GM18499 (cell line): ENCODE measurements at regions not wholly inside any gene's neighbourhood (a gene's known extent, or its start where the extent isn't known, plus 50 kb on each side); places are given as distances from the start of the nearest gene placed in this dataset.

Source experiments
- ATAC-seq: cut with Tn5 transposase; IDR thresholded peaks from one replicate; pipeline ENCODE4 v1.9.1; 2021; ENCODE audit warnings: moderate number of reproducible peaks; ENCODE audit not compliant: insufficient read depth, unreplicated experiment

GRCh38 chr12:60926256-60926655, 1330.4 kb downstream of the SLC16A7 start:
- no peak for ATAC-seq

- no peak for ATAC-seq
Measured at GRCh38 chr12:60930151-60930550, 1330.1 kb upstream of the USP15 start.

- no peak for ATAC-seq
Measured at GRCh38 chr12:60935981-60936761, 1324.0 kb upstream of the USP15 start.

GRCh38 chr12:60947533-60947932, 1312.7 kb upstream of the USP15 start:
- no peak for ATAC-seq

GRCh38 chr12:60967128-60967527, 1293.1 kb upstream of the USP15 start:
- no peak for ATAC-seq

DNA sequence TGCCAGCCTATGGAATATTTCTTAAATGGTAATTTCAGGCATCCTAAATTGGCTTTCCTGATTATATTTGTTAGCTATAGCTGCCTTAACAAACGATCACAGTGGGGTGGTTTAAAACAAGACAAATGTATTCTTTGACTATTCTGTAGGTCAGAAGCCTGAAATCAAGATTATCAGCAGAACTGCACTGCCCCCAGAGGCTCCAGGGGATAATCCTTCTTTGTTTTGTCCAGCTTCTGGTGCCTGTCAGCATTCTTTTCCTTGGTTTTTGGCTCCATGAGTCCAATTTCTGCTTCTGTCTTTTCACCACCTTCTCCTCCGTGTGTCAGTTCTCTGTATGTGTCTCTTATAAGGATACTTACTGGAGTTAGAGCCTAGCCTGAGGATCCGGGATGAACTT, 1282.2 kb upstream of the USP15 start:
- no peak for ATAC-seq

DNA sequence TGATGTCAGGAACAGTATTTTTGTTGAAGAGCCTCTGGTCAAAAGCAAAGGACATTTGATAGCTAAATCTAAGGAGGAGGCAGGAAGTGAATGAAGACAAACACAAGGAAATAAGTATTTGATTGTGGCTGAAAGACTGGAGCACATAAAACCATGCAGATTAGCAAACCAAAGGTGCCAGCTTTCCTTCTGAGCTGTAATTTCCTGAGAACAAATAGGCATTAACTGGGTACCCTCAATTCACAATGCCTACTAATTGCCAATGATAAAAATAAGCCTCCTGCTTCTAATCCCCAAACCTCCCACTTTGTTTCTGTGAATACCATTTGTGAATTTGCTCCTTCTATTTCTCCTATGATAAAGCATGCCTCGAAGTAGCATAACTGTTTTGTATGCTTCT, 1279.6 kb upstream of the USP15 start:
- no peak for ATAC-seq

DNA sequence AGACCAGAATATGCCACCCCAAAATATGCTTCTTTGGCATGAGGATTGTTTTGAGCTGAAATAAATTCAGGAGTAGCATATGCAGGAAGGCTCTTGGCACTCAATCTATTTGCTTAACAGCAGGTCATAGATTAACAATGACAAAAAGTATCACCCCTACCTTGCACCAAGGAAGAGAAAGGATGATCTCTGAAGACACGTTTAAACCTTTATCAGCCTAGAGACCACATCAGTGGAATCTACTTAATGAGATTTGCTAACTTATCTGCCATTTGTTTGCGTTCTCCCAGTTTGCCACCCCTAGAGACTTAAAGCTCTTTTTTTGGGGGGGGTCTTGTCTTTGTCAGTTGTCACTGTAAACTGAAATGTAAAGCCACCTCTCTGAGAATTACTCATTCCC, 1278.7 kb upstream of the USP15 start:
- ATAC-seq = no peak

- ATAC-seq = no peak
Measured at GRCh38 chr12:60992087-60992486, 1268.1 kb upstream of the USP15 start.

DNA sequence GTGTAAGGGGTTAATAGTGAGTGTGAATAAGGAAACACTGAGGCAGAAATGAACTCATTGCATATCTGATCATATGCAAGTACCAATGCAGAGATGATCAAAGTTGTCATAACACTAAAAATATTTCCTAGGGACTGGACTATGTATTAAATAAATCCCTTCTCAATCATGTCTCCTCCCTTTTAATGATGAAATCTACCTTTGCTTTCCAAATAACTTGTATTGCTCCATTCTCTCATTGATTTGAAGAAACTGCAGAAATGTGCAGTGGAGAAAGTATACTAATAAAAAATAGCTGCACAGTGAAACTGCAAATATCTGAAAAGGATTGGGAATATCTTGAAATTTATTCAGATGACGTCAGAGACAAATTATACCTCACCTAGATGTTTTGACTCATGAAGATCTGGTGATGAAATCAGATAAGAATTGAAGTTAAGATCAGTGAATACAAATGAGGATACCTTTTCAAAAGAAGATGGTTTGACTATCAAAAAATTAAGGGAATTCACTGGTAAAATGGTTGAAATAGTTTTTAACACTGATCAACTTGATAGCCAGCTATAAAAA, 1264.9 kb upstream of the USP15 start:
- no peak for ATAC-seq

GRCh38 chr12:60997869-60998378, 1262.3 kb upstream of the USP15 start:
- ATAC-seq = no peak

DNA sequence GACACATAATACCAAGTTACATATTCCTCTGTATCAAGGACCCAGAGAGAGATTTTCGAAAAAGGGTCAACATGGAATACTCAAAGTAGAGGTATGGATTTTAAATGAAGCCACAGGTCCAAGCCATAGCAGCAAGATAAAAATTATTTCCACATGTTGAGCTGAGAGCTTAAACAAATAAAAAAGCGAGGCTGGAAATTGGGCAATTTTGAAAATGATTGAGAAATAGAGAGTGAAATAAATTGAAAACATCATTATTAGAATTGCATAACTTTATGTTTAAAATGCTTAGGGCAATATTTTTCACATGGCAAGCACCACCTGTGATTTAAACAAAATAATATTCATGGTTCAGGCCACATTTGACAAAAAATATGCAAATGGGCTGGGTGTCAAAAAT, 1251.0 kb upstream of the USP15 start:
- no peak for ATAC-seq

- ATAC-seq = no peak
Measured at GRCh38 chr12:61011767-61012423, 1248.3 kb upstream of the USP15 start.

DNA sequence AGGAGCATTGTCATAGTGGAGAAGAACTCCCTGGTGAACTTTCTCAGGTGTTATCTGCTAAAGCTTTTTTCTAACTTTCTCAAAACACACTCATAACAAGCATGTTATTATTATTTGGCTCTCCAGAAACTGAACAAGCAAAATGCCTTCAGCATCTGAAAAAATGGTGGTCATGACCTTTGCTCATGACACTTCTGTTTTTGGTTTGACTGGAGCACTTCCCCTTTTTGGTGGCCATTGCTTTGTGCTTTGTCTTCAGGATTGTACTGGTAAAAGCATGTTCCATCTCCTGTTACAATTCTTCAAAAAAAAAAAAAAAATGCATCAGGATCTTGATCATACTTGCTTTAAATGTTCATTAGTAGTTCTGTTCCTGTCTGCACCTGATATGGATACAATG, 1241.6 kb upstream of the USP15 start:
- no peak for ATAC-seq

- ATAC-seq = no peak
Measured at GRCh38 chr12:61023231-61023630, 1237.0 kb upstream of the USP15 start.

- ATAC-seq = no peak
Measured at GRCh38 chr12:61029516-61029915, 1230.7 kb upstream of the USP15 start.

- ATAC-seq = no peak
Measured at GRCh38 chr12:61037792-61038191, 1222.4 kb upstream of the USP15 start.

DNA sequence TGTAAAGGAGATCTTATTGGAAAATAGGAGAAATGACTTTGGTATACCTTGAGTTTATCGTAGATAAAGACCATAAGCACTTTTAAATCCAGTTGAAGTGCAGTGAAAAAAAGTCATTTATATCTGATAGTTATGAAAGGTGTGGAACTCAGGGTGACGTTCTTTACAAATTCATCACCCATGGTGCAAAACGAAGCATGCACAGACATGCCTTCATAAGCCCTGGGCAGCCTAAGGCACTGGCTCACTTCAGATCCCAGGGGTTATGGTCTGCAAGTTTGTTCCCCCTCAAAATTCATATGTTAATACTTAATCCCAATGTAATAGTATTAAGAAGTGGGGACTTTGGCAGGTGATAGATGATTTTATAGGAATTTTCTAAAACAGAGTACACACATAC, 1216.4 kb upstream of the USP15 start:
- no peak for ATAC-seq

DNA sequence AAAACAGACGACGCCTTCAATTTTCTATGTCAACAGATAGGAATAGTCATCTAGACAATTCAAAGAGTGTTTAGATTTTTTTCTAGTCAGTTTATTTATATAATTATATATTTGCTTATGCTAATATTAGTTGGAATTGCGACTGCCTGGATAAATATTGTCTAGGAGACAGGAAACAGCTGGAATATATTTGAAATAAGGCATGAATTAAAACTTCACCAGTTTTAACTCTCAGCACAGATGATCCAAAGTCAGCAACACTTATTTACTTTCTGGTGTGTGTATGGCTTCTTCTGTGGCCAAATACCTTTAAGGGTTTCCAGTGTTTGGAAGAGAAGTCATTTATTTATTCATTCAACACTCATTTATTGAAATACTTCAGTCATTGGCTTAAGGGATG, 1215.4 kb upstream of the USP15 start:
- no peak for ATAC-seq

DNA sequence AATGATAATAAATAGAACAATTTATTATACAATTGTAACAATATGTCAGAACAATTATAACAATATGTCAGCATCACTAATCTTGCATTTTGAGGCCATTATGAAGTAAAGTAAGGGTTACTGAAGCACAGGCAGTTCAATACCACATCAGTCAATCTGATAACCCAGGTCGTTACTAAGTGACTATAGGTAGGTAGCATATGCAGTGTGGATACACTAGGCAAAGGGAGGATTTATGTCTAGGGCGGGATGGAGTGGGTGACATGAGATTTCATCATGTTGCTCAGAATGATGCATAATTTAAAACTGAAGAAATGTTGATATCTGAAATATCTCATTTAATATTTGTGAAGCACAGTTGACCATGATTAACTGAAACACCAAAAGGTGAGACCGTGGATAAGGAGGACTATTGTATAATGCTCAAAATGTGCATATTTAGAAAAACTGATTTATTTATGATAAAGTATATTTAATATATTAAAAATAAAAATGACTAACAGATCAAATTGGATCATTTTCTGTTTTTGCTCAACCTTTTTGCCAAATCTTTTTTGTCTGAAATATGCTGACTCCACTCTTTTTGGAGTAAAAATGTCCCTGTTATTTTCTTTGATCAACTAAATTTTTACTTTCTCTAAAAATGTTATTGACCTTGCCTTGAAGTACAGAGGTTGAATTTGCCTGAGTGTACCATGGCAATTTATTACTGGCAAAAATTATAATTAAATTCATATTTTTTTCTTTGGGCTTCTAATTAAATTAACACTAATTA, 1189.4 kb upstream of the USP15 start:
- no peak for ATAC-seq

DNA sequence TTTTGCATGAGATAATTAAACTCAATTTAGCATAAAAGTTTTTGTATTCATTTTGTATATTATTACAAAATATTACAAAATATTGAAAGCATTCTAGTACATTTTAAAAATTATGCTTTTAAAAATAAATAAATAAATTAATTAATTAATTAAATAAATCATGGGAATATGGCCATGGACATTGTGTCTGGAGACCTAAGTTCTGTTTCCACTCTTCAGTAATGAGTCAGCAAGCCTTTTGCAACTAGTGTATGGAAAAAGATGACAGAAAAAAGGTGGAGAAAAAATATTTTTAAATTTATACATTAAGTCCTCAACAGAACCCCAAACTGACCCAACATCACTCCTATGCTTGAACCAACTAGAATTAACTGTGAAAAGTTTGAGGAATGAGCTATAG, 1187.5 kb upstream of the USP15 start:
- no peak for ATAC-seq
